GM12872 (cell line): ENCODE measurements at regions not wholly inside any gene's neighbourhood (a gene's known extent, or its start where the extent isn't known, plus 50 kb on each side); places are given as distances from the start of the nearest gene placed in this dataset.

Experiments used
- TF ChIP-seq, protein P1 (sequence below): IDR thresholded peaks from 3 replicates; pipeline ENCODE4 v1.5.1; 2011; ENCODE audit warnings: low read depth, mild to moderate bottlenecking, low read length, moderate library complexity; ENCODE audit not compliant: insufficient read depth

DNA sequence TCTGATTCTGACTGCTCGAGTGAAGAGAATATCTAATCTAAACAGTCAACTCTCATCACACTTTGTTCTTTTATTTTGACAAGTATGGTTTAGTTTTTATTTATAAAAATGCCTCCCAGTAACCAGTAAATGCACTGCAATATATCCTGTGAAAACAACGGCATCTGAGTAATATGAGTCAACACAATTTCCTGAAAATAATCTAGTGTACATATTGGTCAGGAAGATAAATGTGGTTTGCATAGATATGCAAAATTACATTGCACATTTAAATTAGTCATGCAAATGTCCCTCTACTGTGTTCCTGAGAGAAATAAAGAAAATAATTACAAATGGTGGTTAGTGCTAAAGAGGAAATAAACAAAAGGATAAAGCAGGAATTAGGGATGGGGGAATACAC lies 1190.7 kb upstream of the SEL1L start:
- TF ChIP-seq, protein P1, sequence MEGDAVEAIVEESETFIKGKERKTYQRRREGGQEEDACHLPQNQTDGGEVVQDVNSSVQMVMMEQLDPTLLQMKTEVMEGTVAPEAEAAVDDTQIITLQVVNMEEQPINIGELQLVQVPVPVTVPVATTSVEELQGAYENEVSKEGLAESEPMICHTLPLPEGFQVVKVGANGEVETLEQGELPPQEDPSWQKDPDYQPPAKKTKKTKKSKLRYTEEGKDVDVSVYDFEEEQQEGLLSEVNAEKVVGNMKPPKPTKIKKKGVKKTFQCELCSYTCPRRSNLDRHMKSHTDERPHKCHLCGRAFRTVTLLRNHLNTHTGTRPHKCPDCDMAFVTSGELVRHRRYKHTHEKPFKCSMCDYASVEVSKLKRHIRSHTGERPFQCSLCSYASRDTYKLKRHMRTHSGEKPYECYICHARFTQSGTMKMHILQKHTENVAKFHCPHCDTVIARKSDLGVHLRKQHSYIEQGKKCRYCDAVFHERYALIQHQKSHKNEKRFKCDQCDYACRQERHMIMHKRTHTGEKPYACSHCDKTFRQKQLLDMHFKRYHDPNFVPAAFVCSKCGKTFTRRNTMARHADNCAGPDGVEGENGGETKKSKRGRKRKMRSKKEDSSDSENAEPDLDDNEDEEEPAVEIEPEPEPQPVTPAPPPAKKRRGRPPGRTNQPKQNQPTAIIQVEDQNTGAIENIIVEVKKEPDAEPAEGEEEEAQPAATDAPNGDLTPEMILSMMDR, result no peak

DNA sequence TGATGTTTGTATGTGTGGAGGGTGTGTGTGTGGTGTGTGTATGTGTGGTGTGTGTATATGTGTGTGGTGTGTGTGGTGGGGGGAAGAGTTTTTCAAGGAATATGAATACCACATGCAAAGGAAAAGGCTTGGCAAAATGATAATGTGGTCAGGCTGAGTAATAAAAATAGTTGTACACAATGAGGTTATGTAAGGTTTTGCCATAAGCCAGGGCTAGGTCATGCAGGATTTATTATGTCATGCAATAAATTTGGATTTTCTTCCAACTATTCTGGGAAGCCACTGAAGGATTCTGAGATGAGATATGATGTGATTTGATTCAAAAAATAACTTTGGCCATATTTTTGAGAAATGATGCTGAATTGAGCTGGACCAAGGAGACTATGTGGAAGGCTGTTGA lies 1191.6 kb upstream of the SEL1L start:
- TF ChIP-seq, protein P1, result no peak

GRCh38 chr14:82731526-82731925 lies 1197.9 kb upstream of the SEL1L start:
- TF ChIP-seq, protein P1, result no peak

DNA sequence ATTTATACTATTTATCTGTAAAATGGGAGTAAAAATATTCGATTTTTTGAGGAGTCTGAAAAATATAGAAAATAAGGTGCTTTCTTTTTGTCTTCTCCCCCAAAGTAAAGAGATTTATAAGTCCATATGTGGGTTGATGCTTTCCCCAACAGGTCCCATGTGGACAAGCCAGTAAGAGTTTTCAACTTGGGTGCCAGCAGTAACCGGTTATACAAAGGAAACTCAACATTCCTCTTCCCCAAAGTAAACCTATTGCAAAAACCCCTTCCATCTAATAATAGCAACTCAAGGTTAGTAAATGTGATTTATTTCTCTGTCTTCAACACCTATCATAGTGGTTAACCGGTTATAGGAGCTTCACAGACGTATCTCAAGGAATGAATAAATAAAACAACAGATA lies 1206.9 kb upstream of the SEL1L start:
- TF ChIP-seq, protein P1, result no peak

DNA sequence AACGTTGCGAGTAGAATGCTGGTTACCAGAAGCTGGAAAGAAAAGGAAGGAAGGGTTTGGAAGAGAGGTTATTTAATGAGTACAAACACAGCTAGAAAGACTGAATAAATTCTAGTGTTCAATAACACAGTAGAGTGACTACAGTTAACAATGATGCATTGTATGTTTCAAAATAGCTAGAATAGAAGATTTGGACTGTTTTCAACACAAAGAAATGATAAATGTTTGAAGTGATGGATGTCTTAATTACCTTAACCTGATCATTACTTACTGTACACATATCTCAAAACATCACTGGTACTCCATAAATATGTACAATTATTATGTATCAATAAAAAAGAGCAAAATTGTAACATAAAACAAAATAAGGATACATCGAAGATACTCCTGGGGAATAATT lies 1221.8 kb upstream of the SEL1L start:
- TF ChIP-seq, protein P1, result no peak

DNA sequence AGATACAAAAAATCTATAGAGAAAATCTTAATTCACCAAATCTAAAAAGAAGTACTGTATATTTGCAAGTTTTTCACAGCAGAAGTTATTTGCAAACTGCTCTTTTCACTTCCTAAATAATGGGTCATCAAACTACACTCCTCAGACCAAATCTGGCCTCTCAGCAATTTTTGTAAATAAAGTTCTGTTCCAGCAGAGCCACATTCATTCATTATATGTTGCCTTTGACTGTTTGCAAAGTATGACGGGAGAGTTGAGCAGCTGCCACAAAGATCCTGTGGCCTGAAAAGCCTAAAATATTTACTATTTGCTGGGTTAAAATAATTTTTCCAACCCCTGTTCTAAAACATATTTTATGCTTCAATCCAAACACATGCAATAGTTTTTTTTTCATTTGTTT lies 1222.3 kb upstream of the SEL1L start:
- TF ChIP-seq, protein P1, result no peak

GRCh38 chr14:82757776-82758175 lies 1224.1 kb upstream of the SEL1L start:
- TF ChIP-seq, protein P1, result no peak

DNA sequence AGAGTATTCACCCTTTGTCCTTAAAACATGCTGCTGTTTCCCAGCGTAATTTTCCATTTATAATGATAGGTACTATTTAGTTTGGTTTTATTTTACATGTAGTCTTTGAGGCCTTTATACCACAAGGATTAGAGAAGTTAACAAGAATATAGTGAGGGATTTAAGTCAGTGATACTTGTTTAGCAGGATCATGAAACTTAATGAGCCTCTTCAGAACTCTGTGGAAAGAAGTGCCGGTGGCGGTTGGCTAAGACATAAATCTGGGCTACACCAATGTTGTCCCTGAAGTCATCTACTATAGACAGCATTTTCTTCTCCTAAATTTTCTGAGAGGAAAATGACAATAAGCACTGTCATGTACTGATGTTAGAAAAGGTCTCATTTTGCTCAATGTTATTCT lies 1226.0 kb upstream of the SEL1L start:
- TF ChIP-seq, protein P1, result no peak
